COLO829 (cell line): ENCODE measurements at regions not wholly inside any gene's neighbourhood (a gene's known extent, or its start where the extent isn't known, plus 50 kb on each side); places are given as distances from the start of the nearest gene placed in this dataset.
"Not testable (repeated sequence)": the region's sequence is repeated elsewhere in the genome, so short reads cannot be mapped to it uniquely, and the experiment has no call there.

Source experiments
- DNase-seq: peaks from one replicate; pipeline ENCODE4 v3.0.0; 2012; ENCODE audit warnings: low spot score

GRCh38 chr2:90224767-90225166 lies 1533.3 kb downstream of the RPIA start:
- not testable (repeated sequence) for DNase-seq

GRCh38 chr2:90226465-90227072 lies 1535.1 kb downstream of the RPIA start:
- DNase-seq = not testable (repeated sequence)

GRCh38 chr2:90231199-90231598 lies 1539.7 kb downstream of the RPIA start:
- DNase-seq = not testable (repeated sequence)

GRCh38 chr2:90235452-90235851 lies 1544.0 kb downstream of the RPIA start:
- DNase-seq = not testable (repeated sequence)

- DNase-seq = not testable (repeated sequence)
Measured at GRCh38 chr2:90237923-90238361, 1546.5 kb downstream of the RPIA start.

GRCh38 chr2:90238505-90239230 lies 1547.2 kb downstream of the RPIA start:
- not testable (repeated sequence) for DNase-seq

- DNase-seq = not testable (repeated sequence)
Measured at GRCh38 chr2:90239769-90240168, 1548.3 kb downstream of the RPIA start.

GRCh38 chr2:90244902-90245765 lies 1553.7 kb downstream of the RPIA start:
- not testable (repeated sequence) for DNase-seq

GRCh38 chr2:90248400-90248799 lies 1556.9 kb downstream of the RPIA start:
- DNase-seq = not testable (repeated sequence)

GRCh38 chr2:90250350-90250749 lies 1558.9 kb downstream of the RPIA start:
- DNase-seq = not testable (repeated sequence)

GRCh38 chr2:90251576-90251975 lies 1560.1 kb downstream of the RPIA start:
- not testable (repeated sequence) for DNase-seq

GRCh38 chr2:90253306-90253705 lies 1561.8 kb downstream of the RPIA start:
- not testable (repeated sequence) for DNase-seq

GRCh38 chr2:90266888-90267287 lies 1575.4 kb downstream of the RPIA start:
- not testable (repeated sequence) for DNase-seq

GRCh38 chr2:90287751-90288150 lies 1596.3 kb downstream of the RPIA start:
- DNase-seq = not testable (repeated sequence)

- not testable (repeated sequence) for DNase-seq
Measured at GRCh38 chr2:90288396-90288795, 1596.9 kb downstream of the RPIA start.

GRCh38 chr2:90289291-90289980 lies 1598.0 kb downstream of the RPIA start:
- DNase-seq = not testable (repeated sequence)

GRCh38 chr2:90290701-90291100 lies 1599.2 kb downstream of the RPIA start:
- not testable (repeated sequence) for DNase-seq

- DNase-seq = not testable (repeated sequence)
Measured at GRCh38 chr2:90291168-90291883, 1599.9 kb downstream of the RPIA start.

- not testable (repeated sequence) for DNase-seq
Measured at GRCh38 chr2:90291934-90292333, 1600.5 kb downstream of the RPIA start.

- DNase-seq = not testable (repeated sequence)
Measured at GRCh38 chr2:90292451-90292850, 1601.0 kb downstream of the RPIA start.

- DNase-seq = not testable (repeated sequence)
Measured at GRCh38 chr2:90293224-90293623, 1601.8 kb downstream of the RPIA start.
